Kidney (tissue), 13 donors: ENCODE measurements at regions not wholly inside any gene's neighbourhood (a gene's known extent, or its start where the extent isn't known, plus 50 kb on each side); places are given as distances from the start of the nearest gene placed in this dataset.

Experiments used
- DNase-seq, 5 donors: peaks; one replicate each; pipeline ENCODE4 v3.0.0-alpha.2; 2013 to 2020
- FAIRE-seq: peaks from 2 replicates; lab custom pipeline; 2012; peaks lifted over from hg19 to GRCh38; lab: Jason Lieb, UNC
- H3K27ac ChIP-seq, 2 donors: one replicate each; pipeline ENCODE4 v1.7.0; 2013; ENCODE audit warnings: low read depth in 2 of 2, low read length in 2 of 2, inconsistent platforms in 1 of 2
- H3K27me3 ChIP-seq: one replicate; pipeline ENCODE4 v1.7.1; 2013; ENCODE audit warnings: low read length, inconsistent platforms; ENCODE audit not compliant: control insufficient read depth, insufficient read depth
- H3K36me3 ChIP-seq, 3 donors: one replicate each; pipeline versions ENCODE4 v1.7.0 to v1.7.1; 2013; ENCODE audit warnings: low read length in 3 of 3, control low read depth in 1 of 3, inconsistent platforms in 1 of 3; ENCODE audit not compliant: insufficient read depth in 3 of 3, control insufficient read depth in 2 of 3
- H3K4me1 ChIP-seq, 3 donors: one replicate each; pipeline versions ENCODE4 v1.7.0 to v1.7.1; 2013; ENCODE audit warnings: low read length in 3 of 3, inconsistent platforms in 1 of 3, low read depth in 1 of 3; ENCODE audit not compliant: control insufficient read depth in 2 of 3, insufficient read depth in 2 of 3
- H3K4me3 ChIP-seq, 3 donors: one replicate each; pipeline versions ENCODE4 v1.7.0 to v1.8.1; 2013; ENCODE audit warnings: low read length in 3 of 3, control low read depth in 1 of 3, inconsistent platforms in 1 of 3
- H3K9ac ChIP-seq, 3 donors: one replicate each; pipeline versions ENCODE4 v1.7.0 to v1.7.1; 2013; ENCODE audit warnings: low read length in 3 of 3, control low read depth in 1 of 3, inconsistent platforms in 1 of 3
- H3K9me3 ChIP-seq, 3 donors: one replicate each; pipeline versions ENCODE4 v1.7.0 to v1.7.1; 2013; ENCODE audit warnings: low read length in 3 of 3, control low read depth in 1 of 3, inconsistent platforms in 1 of 3; ENCODE audit not compliant: control insufficient read depth in 2 of 3, insufficient read depth in 1 of 3
- intact Hi-C: fragments of 100-400 bp; cut with DNase I; formaldehyde crosslinking; loops from one replicate; pipeline ENCODE4 v1.11.1; 2022
- TF ChIP-seq, protein P1 (sequence below): IDR thresholded peaks from 3 replicates; pipeline ENCODE4 v1.5.1; 2012; ENCODE audit warnings: mild to moderate bottlenecking, moderate library complexity, borderline replicate concordance; ENCODE audit not compliant: insufficient read depth; ENCODE audit errors: extremely low read depth
- donor health status: control.
- donor health status: control.
- donor health status: control.
- donor health status: control.
- donor health status: control.
- donor health status: DM: yes; HTN: yes; CAD: no.
- donor health status: Normal renal cell carcinoma (clear cell type).

DNA sequence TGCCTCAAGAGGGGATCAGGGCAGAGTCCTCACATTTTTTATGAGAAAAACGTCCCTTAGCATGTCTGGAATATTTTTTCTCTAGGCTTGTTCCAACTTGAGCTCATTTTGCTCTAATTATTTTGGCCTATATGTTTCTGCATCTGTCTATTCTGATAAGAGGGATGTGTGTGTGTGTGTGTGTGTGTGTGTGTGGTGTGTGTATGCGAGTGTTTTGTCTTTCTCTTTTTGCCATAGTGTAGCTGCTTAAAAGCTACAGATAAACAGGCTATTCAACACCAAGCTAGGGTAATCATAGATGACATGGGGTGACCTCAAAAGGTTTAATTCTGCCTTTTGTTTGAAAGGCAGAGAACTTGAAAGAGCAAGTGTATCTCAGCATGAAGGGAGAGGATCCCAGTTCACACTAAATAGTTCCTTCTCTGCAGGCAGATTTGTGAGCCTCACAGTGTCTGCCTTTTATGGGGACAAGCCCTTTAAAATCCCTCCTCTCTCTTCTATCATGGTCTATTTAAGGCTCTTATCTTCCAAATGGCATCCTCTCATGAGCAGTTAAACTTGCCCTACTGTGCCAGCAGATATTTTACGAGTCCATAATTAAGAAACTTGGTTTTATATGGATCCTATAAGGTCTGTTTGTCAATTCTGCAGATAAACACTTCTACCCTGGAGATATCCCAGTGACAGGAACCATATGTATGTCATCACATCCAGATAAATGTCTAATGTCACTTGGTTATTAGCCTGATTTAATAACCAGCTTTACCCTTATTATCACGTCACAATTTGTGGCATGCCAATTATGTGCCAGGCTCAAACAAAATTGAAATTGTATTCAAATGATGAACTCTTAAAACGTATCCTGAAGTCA is 202.9 kb upstream of the MTPN start:
- no peak overlapping the region for H3K4me3 ChIP-seq
- no peaks in the 10 kb centered on the region for H3K9me3 ChIP-seq
- no peaks in the 10 kb centered on the region for H3K36me3 ChIP-seq
- TF ChIP-seq, protein P1, sequence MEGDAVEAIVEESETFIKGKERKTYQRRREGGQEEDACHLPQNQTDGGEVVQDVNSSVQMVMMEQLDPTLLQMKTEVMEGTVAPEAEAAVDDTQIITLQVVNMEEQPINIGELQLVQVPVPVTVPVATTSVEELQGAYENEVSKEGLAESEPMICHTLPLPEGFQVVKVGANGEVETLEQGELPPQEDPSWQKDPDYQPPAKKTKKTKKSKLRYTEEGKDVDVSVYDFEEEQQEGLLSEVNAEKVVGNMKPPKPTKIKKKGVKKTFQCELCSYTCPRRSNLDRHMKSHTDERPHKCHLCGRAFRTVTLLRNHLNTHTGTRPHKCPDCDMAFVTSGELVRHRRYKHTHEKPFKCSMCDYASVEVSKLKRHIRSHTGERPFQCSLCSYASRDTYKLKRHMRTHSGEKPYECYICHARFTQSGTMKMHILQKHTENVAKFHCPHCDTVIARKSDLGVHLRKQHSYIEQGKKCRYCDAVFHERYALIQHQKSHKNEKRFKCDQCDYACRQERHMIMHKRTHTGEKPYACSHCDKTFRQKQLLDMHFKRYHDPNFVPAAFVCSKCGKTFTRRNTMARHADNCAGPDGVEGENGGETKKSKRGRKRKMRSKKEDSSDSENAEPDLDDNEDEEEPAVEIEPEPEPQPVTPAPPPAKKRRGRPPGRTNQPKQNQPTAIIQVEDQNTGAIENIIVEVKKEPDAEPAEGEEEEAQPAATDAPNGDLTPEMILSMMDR, result no peak
- DNase-seq (no peak), FAIRE-seq (no peak)
- no peaks in the 10 kb centered on the region for H3K4me1 ChIP-seq
- intact Hi-C loops, result no loop called here
- H3K9ac ChIP-seq, result no peak overlapping the region
- H3K27me3 ChIP-seq, result no peaks in the 10 kb centered on the region
- H3K27ac ChIP-seq, result no peak overlapping the region

DNA sequence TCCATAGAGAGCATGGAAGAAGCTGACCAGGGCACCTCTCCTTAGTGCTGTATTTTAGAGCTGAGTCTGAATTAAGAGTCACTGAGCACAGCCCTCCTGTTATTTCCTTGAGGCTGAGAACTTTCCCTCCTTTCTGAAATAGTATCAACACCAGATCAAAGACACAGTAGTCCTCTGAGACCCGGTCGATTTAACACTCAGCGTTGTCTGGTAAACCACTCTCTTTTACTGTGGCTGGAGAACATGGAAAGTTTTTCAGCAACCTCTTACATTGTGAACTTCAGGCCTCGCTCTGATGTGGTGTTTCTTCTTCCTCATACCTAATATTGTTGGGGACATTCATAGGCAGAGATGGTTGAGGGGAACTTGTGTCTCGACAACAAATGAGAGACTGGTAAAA is 202.0 kb upstream of the MTPN start:
- TF ChIP-seq, protein P1, result no peak
- FAIRE-seq (no peak), DNase-seq (no peak)
- Histone ChIP-seq H3K27ac (no peak overlapping the region), H3K9me3 (no peaks in the 10 kb centered on the region), H3K27me3 (no peaks in the 10 kb centered on the region), H3K9ac (no peak overlapping the region), H3K4me1 (no peaks in the 10 kb centered on the region), H3K4me3 (no peak overlapping the region), H3K36me3 (no peaks in the 10 kb centered on the region)
- intact Hi-C loops, result no loop called here

DNA sequence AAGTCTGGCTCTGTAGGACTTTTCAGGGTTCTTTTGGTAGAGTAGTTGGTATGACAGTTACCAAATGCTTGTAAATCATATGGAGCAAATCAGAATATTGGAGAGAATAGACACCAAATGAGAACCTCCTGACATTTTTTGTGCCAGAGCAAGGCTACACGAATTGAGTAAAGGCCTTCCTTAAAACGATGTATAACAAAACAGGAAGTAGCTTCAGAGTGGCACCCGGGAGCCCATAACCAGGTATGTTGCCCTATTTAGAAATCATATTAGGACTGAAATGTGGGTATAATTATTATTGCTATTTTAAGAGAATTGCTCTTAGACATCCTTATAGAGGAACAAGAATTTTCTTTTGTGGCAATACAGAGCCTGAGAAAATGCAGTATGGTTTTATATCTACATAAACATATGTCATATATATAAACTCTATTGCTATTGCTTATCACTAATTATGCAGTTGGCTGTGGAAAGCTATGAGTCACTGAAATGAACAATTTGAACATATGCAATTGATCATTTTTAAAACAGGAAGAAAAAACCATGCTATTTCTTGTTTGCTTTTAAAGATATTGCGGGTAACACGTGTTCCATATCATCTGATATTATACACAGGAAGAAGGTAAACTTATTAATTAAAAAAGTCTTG is 197.4 kb upstream of the MTPN start:
- peak in 1 of 5 donors; percentile 8 for DNase-seq
- TF ChIP-seq, protein P1, result no peak
- H3K4me3 ChIP-seq, result no peak overlapping the region

More for the DNA sequence above, 197.4 kb upstream of the MTPN start:
- no peak for FAIRE-seq
- Histone ChIP-seq H3K9me3 (no peaks in the 10 kb centered on the region), H3K27ac (no peak overlapping the region), H3K36me3 (no peaks in the 10 kb centered on the region), H3K4me1 (no peaks in the 10 kb centered on the region), H3K27me3 (no peaks in the 10 kb centered on the region), H3K9ac (no peak overlapping the region)
- intact Hi-C loops, result no loop called here
